CD4-positive, alpha-beta T cell treated with Interleukin-6 at 100 ng/mL for 8 hours (primary cell): ENCODE measurements at regions not wholly inside any gene's neighbourhood (a gene's known extent, or its start where the extent isn't known, plus 50 kb on each side); places are given as distances from the start of the nearest gene placed in this dataset.

Experiments used
- DNase-seq: peaks from one replicate; pipeline ENCODE4 v3.0.0-alpha.2; 2020; ENCODE audit warnings: mixed read lengths, low spot score

DNA sequence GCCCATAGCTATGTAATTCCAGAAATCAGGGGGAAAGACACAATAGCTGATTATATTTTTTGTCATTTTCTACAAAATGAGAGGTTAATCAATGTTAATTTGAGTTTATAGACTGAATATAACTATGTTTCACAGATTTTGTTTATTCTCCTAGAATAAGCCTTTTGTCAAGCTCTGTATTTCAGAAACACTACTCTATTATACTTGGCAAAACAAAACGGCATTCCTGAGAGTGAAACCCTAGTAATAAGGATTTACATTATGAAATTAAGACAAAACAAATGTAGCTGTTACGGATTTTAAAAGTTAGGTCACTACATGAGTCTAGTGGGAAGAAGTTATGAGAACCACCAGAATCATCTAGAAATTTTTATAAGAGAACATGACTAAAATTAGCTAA lies 334.2 kb downstream of the KLF12 start:
- DNase-seq, result no peak

DNA sequence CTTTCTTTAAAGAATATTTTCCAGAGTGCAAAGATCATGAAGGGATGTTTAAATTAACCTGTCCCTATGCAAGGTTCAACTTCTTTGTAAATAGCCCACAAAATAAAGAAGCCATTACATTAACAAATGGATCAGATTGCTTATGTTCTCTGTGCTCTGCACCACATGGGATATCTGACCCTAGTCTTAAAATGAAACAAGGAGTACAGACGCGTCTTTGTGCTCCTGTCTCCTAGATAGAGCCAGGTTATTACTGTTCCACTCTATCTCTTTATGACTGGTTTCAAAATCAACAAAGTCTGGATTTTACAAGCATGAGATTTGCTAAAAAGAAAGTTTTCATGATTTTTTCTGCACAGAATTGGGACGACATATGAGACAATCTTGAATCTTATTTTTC lies 339.4 kb downstream of the KLF12 start:
- no peak for DNase-seq

DNA sequence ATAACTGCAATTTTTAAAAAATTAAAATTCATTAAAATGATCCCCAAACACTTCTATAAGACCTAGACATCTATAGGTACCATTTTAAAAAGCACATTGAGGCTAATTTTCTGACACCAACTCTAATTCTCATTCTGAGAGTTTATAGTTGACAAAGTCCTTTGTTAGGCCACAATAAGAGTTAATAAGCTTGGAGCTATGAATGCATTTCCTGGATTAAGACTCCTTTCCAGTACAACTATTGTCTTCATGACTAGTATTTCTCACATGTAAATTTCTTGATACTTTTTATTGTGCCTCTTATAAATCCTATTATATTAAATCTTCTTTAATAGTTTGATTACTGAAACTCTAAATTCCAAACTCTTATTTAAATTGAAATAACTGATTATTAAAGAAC lies 340.8 kb downstream of the KLF12 start:
- no peak for DNase-seq

DNA sequence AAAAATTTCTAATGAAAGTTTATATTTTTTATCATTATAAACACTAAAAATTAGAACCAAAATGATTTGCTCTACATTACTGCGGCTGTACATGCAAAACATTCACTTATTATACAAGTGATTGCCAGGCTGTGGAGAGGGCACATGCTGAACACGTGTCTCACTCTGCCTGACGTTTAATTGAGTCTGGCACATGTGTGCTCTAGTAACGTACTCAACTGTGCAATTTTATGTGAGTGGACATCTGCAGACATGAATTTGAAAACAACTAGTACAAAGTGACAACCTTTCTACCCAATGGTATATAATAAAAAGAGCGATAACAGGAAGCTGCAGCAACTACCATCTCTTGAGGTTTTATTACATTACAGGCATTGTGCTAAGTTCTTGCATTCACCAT lies 341.4 kb downstream of the KLF12 start:
- no peak for DNase-seq

DNA sequence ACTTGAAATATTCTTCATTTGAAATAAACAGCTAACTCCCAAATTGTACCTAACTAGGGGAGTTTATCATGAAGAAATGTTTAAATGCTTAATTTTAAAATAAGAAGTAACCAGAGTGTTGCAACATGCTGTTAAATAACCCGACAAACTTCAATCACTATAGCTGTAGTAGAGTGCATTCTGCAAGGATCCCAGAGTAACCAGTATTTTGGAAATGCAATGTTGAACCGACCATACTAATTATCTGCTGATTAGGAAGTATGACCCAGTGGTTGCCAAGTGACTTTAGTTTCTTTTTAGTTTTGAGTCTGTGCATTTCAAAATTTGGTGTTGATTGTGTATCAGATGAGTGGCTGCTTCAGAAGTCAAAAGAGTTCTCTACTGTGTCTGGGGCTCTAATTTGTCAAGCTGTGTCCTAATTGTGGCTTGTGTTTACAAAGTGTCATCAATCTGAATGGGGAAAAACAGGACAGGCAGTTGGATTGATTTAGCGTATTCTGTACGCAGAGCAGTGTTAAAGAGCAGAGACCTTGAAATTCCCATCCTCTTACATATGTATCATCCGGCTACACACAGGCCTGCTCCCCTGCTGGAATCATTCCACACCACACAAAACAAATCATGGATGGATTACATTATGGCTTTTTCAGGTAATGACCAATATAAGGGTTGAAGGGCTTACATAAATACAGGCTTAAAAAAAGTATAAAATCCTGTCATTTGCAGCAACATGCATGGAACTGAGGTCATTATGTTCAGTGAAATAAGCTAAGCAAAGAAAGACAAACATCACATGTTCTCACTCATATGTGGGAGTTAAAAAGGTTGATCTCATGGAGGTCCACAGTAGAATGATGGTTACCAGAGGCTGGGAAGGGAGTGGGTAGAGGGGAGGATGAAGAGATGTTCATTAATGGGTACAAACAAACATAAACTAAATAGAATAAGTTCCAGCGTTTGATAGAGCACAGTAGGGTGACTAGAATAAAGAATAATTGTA lies 351.5 kb downstream of the KLF12 start:
- no peak for DNase-seq

DNA sequence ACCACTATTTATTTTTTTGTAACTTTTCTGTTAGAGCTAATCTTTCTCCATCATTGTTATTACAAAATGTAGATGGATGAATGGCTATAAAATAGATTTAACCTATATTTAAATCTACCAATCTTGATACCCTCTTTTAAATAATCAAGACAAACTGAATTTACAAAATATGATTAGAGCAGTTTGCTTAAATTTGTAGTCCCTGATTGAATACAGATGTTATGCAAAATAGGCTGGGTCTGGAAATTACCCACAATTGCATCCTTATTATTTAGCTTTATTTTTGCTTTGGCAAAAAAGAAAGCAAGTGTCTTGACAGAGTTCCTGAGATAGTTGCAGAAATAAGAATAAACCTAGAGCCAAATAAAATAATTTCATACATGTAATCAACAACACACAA lies 352.8 kb downstream of the KLF12 start:
- DNase-seq, result no peak

DNA sequence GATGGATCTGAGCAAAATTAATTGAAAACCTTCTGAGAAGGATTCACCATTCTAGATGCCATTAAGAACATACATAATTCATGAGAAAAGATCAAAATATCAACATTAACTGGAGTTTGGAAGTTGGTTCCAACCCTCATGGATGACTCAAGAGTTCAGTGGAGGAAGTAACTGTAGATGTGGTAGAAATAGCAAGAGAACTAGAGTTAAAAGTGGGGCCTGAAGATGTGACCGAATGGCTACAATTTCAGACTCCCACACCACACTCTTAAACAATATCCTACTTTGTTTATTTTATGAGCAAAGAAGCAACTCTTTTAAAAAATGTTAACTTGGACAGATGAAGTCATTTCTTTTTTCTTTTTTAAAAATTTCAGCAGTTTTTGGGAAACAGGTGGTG lies 354.3 kb downstream of the KLF12 start:
- DNase-seq, result no peak

DNA sequence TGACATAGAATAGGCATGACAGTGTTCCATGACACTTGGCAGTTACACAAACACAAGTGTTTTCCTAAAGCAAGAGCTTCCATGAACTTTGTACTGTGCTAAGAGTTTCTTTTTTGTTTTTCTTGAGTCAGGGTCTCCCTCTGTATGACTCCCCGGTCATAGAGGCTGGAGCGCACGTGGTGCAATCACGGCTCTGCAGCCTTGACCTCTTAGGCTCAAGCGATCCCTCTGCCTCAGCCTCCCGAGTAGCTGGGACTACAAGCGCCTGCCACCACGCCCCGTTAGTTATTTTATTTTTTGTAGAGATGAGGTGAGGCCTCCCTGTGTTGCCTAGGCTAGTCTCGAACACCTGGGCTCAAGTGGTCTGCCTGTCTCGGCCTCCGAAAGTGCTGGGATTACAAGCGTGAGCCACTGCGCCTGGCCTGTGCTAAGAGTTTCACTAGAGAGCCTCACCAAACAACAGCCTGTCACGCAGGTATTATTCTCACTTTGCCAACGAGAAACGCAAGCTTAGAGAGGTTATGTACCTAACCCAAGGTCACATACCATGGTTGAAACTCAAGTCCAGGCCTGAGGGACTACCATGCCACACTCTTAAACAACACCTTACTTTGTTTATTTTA lies 355.9 kb downstream of the KLF12 start:
- DNase-seq, result no peak

DNA sequence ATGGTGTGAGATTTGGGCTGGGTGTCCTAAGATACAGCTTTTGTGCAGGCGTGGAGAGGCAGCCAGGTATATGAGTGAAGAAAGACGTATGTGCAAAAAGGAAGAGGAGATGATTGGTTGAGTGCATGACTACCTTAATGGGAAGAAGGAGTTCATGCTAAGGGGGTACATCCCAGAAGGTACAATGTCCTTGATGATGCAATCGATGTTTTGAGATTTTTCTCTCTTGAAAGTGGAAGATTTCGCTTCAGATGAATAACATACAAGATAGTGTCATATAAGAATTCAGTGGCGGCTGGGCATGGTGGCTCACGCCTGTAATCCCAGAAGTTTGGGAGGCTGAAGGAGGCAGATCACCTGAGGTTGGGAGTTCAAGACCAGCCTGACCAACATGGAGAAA lies 357.1 kb downstream of the KLF12 start:
- DNase-seq, result no peak

DNA sequence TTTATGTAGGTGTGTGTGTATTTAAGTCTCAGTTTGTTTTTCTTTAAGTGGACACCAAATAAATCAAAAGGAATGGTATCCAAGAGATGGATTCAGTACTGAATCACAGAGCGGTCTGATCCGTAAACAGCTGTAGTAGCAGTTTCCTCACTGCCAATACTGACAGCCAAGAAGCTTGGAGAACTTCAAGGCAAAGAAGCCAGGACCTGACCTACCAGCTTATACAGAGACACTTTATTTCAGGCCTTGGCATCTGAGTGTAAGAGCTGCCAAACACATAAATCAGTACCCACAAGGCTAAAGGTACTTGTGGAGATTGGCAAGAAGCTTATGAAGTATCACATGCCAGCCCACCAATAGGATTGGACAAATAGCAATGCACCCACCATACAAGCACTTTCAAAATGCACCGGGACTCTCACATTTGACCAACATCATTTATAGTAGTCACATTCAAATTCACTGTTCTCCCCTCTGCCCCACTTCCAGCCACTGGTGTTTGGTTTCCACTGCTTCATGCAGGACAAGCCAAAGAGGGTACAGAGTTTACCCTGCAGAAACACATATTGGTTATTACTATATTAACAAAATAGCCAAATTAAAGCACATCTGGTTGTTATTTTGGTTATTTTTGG lies 357.9 kb downstream of the KLF12 start:
- DNase-seq, result no peak

DNA sequence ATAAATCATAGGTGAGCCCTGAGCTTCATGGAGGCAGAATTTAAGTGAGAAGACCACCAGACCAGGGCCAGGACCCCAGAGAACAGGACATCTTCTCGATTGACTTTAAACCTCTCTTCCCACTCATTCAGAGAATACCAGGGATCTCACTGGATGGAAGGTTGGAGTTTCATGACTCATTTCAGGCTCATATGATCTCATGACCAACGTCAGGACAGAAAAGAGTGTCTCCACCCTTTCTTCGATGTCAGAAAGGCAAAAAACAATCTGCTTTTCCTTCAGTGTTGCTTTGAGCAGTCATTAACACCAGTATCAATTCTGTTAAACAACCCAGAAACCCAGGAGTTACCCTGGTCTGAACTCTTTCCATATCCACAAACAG lies 361.0 kb downstream of the KLF12 start:
- DNase-seq, result no peak

DNA sequence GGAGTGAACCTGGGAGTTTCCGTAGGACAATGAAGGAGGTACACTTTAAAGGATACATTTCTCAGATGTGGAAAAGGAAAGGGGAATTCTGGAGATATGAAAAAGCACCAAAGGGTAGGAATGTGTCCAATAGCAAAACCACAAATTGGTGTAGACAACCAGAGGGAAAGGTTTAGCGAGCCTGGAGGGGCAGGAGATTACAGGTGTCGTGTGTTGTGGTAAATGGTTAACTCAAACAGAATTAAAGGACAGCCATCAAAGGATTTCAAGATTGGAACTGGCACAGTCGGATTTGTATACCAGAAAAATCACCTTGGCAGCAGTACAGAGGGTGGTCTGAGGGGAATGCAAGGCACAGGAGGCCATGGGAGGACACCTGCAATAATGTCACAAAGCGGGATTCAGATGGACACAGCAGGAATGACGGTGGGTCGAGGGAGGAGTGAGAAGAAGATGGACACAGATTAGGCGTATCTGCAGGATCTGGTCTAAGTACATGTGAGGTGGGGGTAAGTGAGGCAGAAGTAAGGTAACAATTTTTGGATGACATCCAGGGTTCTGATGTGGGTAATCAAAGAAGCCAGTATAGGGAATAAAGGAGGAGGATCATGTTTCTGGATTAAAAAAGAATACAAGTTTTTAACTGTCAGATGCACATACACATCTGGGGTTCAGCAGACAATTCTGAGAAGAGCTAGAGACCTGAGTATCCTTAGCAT lies 361.6 kb downstream of the KLF12 start:
- no peak for DNase-seq

DNA sequence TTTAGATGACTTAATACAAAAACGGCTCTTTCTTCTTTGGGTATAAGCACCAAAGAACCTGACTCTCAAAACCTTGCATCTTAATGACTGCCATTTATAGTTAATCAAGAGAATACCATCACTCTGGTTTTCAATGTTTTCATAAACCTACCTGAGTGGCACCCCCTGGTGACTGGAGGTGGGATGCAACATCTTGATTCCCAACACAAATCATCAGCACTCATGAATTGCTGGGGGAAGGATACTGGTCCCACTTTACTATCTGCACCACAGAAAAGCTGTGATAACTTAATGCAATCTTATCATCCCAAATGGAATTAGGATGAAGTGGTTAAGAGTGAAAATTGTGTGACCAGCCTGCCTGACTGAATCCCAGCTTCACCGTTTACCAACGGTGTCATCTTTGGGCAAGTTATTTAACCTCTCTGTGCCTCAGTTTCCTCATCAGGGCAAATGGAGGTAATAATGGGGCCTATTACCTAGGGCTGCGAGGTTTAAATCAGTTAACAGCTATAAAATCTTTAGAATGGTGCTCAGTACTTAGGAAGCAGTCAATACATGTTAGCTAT lies 366.4 kb downstream of the KLF12 start:
- peak; percentile 20 for DNase-seq

DNA sequence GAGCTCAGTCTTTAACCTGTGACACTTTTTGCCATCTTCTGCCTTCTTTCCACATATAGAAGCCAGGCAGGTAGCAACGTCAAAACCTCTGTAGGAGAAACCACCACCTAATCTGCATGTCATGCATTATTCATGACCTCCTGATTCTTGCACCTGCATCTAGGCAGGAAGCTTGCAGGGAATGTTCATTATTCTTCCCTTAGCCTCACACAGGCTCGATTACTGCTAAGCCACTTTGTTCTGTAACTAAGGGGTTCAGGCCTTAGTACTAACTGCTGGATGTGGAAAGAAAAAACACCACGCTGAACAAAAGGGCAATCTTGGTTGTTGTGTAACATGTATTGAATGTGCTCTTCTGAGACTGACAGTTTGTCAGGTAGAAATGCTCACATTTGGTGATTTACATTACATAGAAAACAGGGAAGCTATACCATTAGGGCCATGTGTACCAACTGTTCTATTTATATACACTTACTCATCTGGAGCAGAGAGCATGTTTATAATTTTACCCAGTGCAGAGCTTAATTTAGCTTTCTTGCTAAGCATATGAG lies 366.9 kb downstream of the KLF12 start:
- peak; percentile 16 for DNase-seq

DNA sequence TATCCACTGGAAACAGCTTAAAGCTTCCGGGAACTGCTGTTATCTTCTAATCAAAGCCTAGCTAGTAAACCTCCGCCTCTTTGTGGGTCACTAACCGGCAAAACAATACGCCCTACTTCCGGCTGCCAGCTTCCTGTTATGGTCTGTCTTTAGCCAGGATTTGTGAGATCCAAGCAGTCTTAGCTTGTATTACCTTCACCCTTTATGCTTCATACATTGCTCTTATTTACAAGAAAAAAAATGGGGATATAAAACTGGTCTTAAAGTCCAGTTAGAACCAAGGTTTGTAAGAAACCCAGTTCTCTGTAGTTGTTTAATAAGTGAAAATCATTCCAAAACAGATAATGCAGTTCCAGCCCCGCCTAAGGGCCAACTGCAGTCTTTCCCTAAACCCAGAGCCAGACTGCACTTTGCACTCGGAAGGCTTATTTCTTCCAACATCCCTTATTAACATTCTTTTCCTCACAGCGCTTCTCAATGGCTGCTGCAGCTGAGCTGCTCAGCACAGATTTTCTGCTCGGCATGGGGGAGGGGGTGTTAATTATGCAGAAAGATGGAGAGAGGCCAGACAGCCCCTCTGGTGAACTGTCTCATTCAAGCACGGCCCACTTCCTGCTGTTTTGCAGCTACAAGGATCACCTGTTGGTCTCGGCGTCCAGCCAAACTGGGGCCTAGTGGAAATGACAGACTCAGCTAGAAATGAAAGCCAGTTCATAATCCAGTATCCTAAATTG lies 368.4 kb downstream of the KLF12 start:
- DNase-seq, result peak; percentile 88

DNA sequence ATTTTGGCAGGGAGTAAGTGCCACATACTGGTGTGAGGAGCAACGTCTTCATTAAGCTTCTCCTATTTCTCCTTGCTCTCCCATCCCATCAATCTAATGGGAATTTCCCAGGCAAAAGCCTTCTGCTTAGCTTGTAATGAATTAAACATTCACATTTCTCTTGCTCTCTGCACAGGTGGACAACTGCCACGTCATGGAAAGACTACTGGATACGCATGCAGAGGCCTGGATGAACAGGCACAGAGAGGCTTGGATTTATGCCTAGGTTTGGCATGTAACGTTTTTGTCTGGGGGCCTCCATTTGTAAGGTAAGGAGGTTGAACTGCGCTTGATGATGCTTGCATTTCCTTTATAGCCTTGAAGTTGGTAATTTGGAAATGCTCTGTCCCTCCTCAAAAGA lies 374.8 kb downstream of the KLF12 start:
- DNase-seq, result no peak

DNA sequence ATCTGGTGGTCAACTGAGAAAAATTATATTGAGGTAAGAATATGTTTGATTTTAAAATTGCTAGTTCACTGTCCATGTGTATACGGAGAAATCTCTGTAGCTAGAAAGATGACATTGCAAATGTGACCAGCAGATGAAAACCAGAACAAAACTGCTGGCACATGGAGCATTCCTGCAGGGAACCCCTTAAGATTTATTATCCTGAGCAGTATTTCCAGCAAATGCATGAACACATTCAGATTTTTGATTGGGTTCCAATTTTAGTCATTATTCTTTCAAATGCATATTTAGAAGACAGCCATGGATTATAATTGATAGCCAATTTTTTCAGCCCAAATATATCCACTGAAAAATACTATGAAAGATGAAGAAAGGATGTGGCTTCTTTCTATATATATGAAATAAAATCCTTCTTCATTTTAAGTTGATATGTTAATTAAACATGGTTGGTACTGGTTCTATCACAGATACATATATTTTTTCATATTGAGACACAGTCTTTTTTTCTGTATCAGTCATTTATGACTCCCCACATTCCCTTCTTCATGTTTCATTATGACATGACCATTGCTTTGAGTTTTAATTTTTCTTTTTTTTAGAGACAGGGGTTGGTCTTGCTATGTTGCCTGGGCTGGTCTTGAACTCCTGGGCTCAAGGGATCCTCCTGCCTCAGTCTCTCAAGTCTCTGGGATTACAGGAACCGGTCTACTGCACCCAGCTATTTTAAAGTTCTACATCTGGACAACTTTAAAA lies 376.5 kb downstream of the KLF12 start:
- no peak for DNase-seq

DNA sequence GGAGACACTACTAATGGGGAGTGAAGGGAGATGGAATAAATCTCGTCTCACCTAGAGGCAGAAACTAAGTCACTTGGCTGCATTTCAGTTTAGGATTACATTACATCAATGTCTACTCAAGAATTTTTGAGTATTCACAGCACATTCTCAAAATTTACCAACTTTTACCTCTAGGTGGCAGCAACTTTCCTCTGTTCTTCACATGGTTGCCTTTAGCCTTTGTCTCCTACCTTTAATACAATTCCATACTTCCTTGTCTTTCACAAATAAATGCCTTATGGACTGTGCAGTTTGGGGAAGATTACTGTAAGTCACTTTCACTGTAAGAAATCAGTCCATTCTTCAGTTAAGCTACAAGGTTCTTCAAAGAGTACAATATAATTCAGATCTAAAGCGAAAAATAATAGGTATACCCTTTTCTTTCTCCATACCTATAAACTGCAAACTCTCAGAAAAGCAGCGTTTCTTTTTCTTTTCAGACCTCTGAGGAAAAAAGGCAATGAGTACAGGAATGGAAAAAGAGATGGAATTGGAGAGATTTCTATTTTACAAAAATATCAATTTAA lies 379.4 kb downstream of the KLF12 start:
- DNase-seq, result peak; percentile 62

DNA sequence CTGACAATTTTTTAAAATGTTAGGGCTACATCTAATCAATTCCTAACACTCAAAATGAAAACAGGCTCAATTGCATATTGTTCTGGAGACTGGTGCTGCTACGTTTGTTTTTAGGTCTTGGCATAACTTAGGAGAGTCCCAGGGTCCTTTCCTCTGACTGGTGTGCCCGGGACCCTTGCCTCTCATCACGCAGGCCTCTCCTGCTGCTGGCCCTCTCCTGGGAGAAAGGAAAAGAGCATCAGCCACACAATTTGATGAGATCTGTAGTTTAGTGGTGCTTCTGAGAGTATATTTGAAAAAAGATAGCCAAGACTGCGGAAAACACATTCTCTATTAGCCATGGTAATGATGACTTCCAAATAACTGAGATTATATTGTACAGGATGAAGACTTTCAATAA lies 380.0 kb downstream of the KLF12 start:
- DNase-seq, result no peak

DNA sequence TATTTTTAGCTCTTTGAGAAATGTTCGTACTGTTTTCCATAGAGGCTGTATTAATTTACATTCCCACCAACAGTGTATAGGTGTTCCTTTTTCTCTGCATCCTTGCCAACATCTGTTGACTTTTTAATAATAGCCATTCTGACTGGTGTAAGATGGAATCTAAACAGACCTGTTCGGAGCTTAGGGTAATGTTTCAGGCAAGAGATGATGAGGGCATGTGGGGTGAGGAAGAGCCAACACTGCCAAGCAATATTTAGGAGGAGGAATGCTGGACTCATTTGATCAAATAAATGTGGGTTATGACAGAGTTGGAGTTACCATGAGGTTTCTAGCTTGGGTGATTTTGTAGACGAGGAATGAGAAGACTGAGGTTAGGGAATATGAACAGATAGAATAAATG lies 382.9 kb downstream of the KLF12 start:
- DNase-seq, result no peak
